CD4-positive, alpha-beta T cell treated with Interleukin-15 for 1 hour (primary cell): ENCODE measurements at regions not wholly inside any gene's neighbourhood (a gene's known extent, or its start where the extent isn't known, plus 50 kb on each side); places are given as distances from the start of the nearest gene placed in this dataset.

ENCODE experiments used
- DNase-seq: peaks from one replicate; pipeline ENCODE4 v3.0.0-alpha.2; 2020

DNA sequence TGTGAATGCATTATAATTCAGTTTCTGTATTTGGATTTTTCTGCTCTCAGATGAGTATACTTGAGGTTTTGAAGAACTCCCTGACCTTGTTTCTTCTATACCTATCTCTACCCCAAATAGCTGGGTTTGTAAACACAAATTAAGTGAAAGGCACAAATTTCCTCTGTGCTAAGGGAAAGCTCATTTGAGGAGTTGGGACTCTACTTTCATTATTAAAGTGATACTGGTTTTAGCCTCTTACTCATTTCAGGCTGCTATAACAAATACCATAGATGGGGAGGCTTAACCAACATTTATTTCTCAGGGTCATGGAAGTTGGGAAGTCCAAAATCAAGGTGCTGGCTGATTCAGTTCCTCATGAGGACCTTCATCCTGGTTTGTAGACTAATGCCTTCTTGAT, 97.2 kb upstream of the ANKH start:
- no peak for DNase-seq

DNA sequence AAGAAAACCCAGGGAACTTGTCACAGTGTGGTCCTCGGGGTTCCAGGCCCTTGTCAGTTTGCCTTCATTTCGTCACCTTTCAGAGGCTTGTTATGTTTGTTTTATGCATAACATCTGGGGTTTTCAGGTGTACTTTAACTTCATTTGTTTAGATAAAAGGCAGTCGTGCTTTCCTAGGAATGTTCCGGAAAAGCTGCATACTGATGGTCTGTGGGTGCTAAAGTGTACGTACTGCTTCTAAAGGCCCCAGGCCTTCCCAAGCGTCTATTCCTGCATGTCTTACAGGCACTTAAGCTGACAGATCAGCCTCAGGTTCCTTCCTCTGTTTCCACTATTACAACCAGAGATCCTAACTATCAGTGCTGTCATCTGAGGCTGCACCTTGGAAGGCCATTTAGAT, 95.6 kb upstream of the ANKH start:
- DNase-seq: no peak

DNA sequence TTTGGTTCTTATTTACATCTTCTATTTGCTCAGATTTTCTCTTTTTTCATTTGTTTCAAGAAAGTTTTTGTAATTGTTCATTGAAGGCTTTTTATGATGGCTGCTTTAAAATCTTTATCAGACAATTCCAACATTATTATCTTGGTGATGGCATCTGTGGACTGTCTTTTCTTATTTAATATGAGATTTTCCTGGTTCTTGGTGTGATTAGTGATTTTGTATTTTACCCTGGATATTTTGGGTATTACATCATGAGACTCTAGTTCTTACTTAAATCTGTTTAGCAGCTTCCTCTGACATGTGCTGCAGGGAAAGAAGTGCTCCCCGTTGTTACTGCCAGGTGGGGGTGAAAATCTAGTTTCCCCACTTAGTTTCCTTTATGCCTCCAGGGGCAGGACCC, 94.2 kb upstream of the ANKH start:
- no peak for DNase-seq

DNA sequence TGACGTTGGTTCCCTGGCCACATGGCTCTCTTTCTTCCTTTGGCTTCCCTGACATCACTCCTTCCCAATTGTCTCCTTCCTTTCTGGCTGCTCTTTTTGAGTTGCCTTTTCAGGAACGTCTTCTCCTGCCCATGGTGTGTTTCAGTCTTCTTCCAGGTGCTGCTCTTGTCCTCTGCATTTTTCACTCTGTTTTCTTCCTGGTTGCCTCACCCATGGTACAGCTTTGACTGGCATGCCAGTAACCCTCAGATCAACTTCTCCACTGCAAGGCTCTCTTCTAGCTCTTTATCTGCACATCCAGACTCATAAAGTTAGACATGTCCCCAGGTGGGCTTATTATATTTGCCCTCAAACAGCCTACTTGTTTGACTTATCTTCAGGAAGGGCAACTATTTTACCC, 91.0 kb upstream of the ANKH start:
- no peak for DNase-seq

DNA sequence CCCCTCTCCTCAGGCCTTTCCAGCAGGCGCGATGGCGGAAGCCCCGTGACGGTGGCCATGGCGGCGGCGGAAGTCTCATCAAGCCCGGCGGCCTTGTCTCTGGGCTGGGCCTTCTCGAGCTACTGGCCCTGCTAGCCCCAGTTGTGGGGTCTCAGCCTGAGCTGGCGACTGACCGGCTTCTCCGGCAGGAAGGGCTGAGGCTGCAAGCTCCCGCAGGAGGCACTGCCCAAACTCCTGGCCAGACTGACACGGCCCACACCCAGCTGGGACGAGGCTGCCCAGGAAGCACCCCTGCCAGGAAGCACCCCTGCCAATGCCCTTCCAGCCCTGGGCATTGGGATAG, 88.5 kb upstream of the ANKH start:
- DNase-seq: no peak

DNA sequence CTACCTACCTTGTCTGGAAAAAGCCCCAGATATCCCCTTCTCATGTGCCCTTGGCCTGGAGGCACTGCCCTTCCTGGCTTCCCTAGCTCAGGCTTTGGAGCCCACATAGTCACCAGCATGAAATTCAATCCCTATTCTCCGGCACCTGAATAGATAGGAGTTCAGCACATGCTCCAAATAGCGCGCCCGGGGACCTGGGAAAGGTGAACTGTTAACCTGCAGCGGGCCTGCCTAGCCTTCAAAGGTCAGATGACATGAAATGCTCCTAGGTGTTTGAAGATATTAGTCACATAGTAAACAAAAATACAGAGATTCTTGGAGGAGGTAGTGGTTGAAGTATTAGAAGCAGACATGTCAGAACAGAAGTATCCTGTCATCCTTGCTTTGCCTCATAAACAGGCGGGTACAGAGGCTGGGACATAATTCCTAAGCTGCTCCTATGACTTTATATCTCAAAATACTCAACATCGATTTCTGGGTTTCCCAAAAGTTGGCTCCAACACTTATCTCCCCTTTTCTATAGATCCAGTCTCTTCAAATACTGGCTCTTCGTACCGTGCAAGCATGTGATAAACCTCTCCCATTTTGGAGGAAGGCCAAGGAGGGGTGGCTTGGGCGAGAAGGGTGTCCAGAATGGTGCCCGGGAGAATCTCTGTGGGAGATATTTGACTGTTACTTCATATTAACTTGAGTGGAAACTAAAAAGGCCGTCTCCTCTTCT, 88.0 kb upstream of the ANKH start:
- no peak for DNase-seq

DNA sequence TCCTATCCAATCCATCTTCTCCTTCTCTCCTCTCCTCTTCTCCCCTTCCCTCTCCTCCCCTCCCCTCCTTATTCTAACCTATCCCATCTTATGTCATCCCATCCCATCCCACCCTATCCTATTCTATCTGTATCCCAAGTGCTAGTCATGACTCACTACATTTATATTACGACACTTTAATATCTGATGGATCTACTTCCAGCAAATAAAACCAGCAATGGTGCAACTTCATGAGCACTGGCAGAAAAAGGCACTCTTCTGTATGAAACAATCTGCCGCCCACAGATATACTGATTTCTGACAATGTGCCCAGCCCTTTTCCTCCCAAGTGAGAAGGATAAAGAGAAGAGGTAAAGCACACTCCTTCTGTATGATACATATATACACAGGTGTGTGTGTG, 86.6 kb upstream of the ANKH start:
- DNase-seq: no peak

DNA sequence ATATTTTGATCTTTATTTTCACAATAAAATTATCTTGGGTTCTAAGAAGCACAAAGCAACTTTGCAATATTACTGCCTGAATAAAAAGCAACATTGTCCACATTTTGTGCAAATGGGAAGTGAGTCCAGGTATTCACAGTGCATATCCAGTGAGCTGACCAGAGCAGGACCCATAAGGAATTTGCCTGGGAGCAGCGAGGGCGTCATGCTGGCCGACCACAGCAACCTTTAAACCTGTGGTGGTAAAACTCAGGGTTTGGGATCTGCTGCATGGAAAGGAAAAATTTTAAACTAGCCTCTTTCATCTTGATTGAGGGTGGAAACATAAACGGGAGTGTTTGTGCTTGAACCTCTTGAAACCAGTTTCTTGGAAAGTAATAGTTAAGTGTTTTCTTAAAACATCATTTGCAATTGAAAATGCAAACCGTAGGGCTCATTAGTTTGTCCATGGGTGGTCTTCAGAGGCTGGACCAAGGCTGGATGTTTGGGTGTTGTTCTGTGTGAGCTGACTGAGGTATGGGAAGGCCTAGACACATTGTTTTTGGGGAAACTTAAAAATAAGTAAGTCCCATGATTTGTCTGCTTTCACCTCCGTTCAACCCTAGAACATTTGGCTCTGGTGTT, 85.0 kb upstream of the ANKH start:
- no peak for DNase-seq

DNA sequence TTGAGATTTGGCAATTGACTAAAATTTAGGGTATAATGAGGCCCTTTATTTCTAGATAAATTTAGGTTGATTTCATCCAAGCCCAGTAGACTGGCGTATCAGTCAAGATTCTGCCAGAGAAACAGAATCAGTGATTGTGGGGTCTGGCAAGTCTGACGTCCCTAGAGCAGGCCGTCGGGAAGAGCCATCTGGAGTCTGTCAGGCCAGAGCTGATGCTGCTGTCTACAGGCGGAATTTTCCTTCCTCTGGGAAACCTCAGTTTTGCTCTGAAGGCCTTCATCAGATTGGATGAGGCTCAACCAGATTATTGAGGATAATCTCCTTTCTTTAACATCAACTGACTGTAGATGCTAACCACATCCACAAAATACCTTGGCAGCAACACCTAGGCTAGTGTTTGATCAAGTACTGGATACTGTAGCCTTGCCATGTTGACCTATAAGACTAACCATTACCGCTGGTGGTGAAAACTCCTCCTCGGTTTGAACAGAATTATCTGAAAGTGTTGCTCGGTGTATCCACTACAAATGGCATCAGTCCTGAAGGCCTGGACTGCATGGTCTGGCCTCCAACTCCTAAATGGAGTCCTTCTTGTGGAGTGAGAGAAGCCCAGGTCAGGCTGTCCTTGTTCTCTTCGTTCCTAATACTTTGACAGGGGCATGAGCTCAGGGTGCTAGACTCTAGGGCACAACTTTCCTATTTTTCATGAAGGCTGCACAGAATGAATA, 83.2 kb upstream of the ANKH start:
- no peak for DNase-seq

DNA sequence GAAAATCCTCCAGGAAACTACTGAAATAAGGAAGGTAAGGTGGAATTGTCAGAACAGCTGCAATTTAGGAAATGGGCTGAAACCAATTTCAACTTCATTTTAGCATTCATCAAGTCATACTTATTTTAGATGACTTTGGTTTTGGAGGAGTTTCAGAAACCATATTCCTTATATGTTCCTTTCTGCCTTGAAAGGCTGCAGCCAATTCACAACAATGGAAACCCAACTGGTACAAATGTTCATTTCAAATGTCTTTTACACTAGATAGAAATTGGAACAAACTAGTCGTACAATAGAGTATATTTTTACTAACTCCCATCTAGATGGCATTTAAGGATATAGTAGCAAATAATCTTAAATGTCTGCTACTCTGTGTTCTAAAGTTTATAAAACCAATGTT, 82.6 kb upstream of the ANKH start:
- no peak for DNase-seq

DNA sequence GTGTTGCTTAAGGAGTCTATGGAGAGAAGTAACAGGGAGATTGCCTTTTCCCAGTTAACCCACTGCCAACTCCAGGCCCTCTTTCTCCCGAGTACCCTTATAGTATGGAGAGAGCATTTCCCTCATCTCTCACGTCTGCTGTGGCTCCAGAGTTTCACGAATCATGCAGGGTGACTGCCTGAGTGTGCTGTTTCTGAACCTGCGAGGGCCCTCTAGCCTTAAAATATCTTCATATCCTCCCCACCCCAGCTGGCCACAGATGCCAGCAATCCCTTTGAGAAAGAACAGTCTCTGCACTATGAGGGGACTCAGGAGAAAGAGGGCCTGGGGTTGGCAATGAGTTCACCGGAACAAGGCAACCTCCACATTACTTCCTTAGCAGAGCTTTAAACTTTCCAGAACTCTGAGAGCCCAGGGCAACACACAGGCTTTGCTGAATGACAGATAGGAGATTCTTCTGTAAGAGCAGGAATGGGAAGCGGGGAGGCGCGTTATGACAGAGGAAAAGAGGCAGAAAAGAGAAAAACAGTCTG, 81.6 kb upstream of the ANKH start:
- DNase-seq: no peak

DNA sequence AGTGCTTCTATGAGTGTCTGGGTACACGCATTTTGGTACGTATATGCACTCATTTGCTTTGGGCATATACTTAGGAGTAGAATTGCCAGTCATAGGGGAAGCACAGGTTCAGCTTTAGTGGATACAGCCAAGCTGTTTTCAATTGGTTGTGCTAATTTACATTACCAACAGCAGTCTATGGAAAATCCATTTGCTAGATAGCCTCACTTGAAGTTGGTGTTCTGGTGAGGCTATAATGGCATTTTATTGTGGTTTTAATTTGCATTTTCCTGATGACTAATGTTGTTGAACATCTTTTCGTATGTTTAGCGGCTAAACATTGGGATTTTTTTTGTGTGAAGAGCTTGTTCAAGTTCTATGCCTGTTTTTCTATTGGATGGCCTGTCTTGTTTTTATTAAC, 76.8 kb upstream of the ANKH start:
- DNase-seq: no peak

DNA sequence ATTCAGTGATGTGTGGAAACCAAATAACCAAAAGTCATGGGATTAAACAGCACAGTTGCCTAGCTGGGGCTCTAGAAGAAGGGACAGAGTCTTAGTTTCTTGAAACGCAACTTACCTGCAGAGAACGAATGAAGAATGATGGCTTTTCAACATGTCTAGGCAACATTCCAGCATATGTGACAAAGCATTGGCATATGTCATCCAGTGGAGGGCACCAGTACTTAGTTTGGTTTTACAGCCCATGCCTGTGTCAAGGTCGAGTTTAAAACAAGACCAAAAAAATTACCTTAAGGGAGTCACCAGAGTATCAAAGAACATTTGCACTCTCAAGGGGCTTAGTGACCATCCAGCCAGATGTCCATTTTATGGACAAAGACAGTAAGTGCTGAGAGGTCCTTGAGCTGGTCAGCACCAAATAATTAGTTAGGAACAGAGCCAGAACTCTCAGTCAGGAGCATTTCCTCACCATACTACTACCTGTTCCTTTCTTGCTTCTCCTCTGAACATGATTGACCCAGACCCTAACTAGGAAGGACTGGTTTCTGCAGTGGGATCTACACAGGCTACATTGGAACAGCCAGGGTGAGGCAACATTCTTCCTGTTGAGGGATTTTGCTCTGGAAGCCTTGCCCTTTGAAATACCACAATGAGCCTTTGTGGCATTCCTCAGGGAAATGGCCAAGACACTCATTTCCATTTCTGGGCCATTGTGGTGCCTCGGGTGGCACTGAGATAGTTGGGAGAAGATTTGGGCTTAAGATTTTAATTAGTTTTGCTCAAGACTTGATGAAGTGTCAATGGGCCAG, 75.4 kb upstream of the ANKH start:
- DNase-seq: peak; percentile 40

DNA sequence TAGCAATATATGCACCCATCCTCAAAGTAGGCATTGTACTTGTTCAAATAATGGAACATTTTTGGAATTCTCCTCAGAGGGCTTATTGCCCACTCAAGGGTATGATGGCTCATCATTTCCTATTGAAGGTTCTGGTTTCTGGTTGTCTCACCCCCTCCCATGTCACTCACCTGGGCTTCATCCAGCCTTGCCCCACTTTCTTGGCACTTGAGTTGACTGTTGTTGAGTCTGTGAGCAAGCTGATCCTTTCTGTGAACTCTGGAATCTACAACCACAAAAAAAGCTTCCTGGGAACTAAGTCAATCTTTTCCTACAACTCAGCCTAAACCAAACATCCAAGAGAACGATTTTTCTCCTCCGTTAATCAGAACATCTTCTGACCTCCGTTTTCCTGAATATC, 73.9 kb upstream of the ANKH start:
- DNase-seq: no peak

DNA sequence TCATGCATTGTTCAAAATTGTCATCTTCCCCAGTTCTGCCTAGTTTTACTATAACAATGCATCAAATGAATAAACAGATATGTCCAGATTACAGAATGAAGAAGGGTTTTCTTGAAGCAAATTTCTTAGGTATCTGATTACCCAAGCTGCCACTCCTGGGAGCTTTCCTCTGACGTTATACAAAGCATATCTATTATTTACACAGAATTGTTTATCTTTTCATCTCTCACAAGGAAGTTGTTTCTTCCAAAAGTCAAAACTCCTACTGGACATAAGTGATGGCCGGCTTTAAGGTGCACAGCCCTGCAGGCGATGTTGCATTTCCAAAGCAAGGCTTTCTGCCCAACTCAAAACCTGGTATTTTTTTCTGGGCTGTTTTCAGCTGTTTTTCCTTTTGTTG, 73.4 kb upstream of the ANKH start:
- no peak for DNase-seq

DNA sequence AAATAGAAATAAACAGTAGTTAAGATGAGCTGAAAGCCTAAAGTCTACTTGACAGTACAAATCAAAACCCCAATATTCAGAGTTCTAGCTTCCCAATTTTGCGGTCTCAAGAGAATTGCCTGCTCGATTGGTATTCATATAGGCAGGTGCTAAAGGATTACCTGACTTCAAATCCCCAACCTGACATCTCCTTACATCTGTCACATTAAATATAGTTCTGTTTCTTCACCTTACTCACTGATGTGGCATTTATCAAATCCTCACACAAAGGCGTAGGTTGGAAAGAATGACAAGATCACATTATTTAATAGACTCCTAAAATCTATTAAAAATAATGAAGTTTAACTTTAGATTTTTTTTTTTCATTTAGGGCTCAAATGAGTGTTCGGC, 72.8 kb upstream of the ANKH start:
- no peak for DNase-seq

DNA sequence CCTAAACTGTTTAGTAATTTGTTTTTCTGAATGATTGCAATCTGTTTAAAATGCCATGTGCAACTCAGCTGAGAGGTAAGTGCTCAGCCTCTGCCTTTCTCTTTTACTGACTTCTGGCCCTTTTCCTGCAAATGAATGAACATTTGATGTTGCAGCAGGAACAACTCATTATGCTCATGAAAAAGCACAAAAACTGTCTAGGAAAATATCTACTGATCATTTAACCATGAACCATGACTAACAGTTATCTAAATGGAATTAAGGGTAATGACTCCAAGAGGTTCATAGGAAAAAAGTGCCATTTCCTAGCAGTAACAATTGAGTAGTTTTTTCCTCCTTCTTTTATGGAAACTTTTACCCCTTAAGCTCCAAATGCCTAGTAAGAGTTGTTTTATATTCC, 70.6 kb upstream of the ANKH start:
- DNase-seq: no peak

DNA sequence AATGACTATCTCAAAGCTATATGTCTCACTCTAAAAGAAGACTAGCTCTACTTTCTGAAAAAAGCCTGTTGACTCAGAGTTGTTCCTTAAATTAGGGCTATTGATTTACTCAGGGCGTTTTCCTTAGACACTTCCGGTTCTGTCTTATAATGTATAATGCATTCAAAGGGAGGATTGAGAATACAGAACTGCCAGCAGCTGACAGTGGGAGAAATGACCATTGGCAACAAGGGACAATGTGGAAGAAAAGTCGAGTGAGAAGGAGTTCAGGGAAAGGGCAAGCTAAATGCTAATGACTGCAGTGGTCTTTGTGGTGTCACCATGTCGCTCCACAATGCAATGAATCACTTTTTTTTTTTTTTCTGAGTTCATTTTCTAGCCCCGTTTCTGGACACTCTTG, 65.7 kb upstream of the ANKH start:
- DNase-seq: no peak

DNA sequence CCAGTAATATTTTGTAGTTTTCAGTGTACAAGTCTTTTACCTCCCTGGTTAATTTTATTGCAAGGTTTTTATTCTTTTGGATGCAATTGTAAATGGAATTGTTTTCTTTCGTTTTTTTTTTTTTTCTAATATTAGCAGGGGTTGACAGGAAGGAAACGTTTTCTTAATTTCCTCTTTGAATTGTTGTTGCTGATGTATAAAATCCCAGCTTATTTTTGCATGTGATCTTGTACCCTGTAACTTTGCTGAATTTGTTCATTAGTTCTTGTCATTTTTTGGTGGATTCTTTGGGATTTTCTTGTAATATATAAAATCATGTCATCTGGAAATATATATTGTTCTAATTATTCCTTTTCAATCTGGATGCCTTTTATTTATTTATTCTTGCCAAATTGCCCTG, 65.0 kb upstream of the ANKH start:
- DNase-seq: no peak

DNA sequence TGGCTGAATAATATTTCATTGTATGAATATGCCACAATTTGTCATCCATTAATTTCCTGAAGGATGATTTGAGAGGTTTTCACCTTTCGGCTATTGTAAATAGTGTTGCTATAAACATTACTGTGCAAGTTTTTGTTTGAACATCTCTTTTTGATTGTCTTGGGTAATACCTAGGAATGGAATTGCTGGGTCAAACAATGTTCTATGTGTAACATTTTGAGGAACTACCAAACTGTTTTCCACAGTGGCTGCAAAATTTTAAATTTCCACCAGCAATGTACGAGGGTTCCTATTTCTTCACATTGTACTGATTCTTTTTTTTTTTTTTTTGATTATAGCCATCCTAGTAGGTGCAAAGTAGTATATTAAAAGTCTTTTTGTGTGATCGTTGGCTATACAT, 63.8 kb upstream of the ANKH start:
- DNase-seq: no peak

DNA sequence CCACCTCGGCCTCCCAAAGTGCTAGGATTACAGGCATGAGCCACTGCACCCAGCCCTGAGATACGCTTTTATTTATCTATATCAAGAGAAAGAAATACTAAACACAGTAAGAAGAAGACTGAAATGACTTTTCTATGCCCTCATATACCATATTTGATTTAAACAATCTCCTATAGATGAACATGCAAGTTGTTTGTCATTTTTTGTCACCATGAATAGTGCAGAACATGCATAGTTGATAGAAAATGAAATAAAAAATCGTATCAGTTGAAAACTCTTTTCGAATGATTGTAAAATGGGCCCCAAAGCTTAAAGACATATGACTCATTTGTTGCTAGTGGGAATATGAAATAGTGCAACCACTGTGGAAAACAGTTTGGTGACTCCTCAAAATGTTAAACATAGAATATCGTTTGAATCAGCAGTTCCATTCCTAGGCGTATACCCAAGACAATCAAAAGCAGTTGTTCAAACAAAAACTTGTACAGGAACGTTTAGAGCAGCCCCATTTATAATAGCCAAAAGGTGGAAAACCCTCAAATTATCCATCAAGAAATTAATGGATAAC, 61.4 kb upstream of the ANKH start:
- no peak for DNase-seq

DNA sequence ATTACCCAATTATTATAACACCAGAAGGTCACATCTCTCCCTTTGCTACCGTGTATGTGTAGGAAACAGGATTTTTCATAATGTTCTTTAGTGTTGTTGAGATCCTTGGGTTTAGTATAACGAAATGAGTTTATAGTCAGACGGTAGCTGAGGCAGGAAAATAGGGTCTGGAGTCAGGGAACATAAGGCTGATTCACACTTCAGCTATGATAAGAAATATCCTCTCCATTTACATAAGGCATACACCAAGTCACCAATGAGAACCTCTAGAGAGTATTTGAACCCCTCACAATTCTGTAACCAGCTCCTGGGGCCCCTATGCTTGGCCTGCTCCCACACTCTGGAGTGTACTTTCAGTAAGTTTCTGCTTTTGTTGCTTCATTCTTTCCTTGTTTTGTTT, 58.9 kb upstream of the ANKH start:
- no peak for DNase-seq
